Adrenal gland (tissue), 9 donors: ENCODE measurements at regions not wholly inside any gene's neighbourhood (a gene's known extent, or its start where the extent isn't known, plus 50 kb on each side); places are given as distances from the start of the nearest gene placed in this dataset.

Experiments used
- DNase-seq, 7 donors: peaks; one replicate each; pipeline ENCODE4 v3.0.0-alpha.2; 2019 to 2020
- H3K27ac ChIP-seq, 5 donors: fragments of 200-600 bp; sonication (generic) in 4 of 5; 1 replicate in 3 of 5; 2 replicates in 2 of 5; pipeline versions ENCODE4 v1.5.1 to v1.8.0; 2016 to 2020; ENCODE audit warnings: mild to moderate bottlenecking in 1 of 5
- H3K27me3 ChIP-seq: fragments of 200-600 bp; 2 replicates; pipeline ENCODE4 v1.8.0; 2021
- H3K36me3 ChIP-seq, 2 donors: fragments of 200-600 bp; replicated peaks in 1 of 2; 1 replicate in 1 of 2; 2 replicates in 1 of 2; pipeline versions ENCODE4 v1.5.1 to v1.8.0; 2018 to 2022
- H3K4me1 ChIP-seq, 2 donors: fragments of 200-600 bp; replicated peaks in 1 of 2; 1 replicate in 1 of 2; 2 replicates in 1 of 2; pipeline versions ENCODE4 v1.5.1 to v1.8.0; 2018 to 2021
- H3K4me3 ChIP-seq, 4 donors: fragments of 200-600 bp; sonication (generic) in 3 of 4; one replicate each; pipeline ENCODE4 v1.5.1; 2016 to 2018
- H3K9me3 ChIP-seq, 3 donors: fragments of 200-600 bp; sonication (generic) in 1 of 3; replicated peaks in 1 of 3; 1 replicate in 2 of 3; 2 replicates in 1 of 3; pipeline versions ENCODE4 v1.5.1 to v1.8.0; 2016 to 2021
- POLR2A ChIP-seq, 2 donors: fragments of 450-650 bp; IDR thresholded peaks; one replicate each; pipeline ENCODE4 v1.6.1; 2017; ENCODE audit warnings: antibody characterized with exemption in 2 of 2, mild to moderate bottlenecking in 2 of 2, moderate library complexity in 1 of 2
- WGBS, 4 donors: extraction: QIAGEN DNeasy Blood & Tissue Kit in 2 of 4; methylation state at CpG; one replicate each; pipeline versions ENCODE4 v1.1.5 to v1.1.7; 2013 to 2017; 5-methylcytosine and 5-hydroxymethylcytosine counted together
- intact Hi-C, 2 donors: fragments of 100-400 bp; cut with DNase I; formaldehyde crosslinking; loops; one replicate each; pipeline versions ENCODE4 v1.14.1 to v1.15.0; 2022 to 2023
- TF ChIP-seq, protein P1 (sequence below), 6 experiments: fragments of 450-650 bp in 4 of 6; fragments of 200-600 bp in 2 of 6; sonication (generic) in 1 of 6; IDR thresholded peaks; 1 replicate in 5 of 6; 2 replicates in 1 of 6; pipeline versions ENCODE4 v1.5.1 to v1.8.0; 2016 to 2021; ENCODE audit warnings: antibody characterized with exemption in 6 of 6, mild to moderate bottlenecking in 2 of 6, moderate library complexity in 1 of 6
- donor health status: healthy with polysubstance abuse.
- donor health status: Bipolar disorder and iron deficiency.
- donor health status: DM: yes; HTN: yes; CAD: no.
- donor health status: DM: no; HTN: no; CAD: no.
- donor health status: DM: no; HTN: no; CAD: no.

DNA sequence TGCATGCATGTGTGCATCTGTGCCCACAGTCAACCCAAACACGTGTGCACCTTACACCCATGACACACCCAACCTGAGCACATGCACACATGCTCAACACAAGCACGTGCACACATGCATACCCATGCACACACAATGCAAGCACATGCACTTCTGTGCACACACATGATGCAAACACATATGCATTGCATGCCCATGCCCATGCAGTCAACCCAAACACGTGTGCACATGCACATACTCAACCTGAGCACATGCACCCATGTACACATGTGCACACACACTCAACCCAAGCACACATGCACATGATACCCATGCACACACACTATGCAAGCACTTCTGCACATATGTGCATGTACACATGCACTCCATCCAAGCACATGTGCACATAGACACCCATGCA, 84.5 kb upstream of the FAM20C start:
- no peaks in the 10 kb centered on the region for H3K4me1 ChIP-seq
- TF ChIP-seq, protein P1, sequence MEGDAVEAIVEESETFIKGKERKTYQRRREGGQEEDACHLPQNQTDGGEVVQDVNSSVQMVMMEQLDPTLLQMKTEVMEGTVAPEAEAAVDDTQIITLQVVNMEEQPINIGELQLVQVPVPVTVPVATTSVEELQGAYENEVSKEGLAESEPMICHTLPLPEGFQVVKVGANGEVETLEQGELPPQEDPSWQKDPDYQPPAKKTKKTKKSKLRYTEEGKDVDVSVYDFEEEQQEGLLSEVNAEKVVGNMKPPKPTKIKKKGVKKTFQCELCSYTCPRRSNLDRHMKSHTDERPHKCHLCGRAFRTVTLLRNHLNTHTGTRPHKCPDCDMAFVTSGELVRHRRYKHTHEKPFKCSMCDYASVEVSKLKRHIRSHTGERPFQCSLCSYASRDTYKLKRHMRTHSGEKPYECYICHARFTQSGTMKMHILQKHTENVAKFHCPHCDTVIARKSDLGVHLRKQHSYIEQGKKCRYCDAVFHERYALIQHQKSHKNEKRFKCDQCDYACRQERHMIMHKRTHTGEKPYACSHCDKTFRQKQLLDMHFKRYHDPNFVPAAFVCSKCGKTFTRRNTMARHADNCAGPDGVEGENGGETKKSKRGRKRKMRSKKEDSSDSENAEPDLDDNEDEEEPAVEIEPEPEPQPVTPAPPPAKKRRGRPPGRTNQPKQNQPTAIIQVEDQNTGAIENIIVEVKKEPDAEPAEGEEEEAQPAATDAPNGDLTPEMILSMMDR (IDR thresholded peaks at IDR 0.05), result no peak
- no peak for TF ChIP-seq POLR2A (IDR thresholded peaks at IDR 0.05)
- no peaks in the 10 kb centered on the region for H3K27me3 ChIP-seq
- intact Hi-C loops, result no loop called here
- H3K27ac ChIP-seq, result no peak overlapping the region
- no peak for DNase-seq
- no peak overlapping the region for H3K4me3 ChIP-seq
- 78 to 89% (median 84%) methylated on average over 3 of the region's 3 CpGs for WGBS, 4 donors
- H3K36me3 ChIP-seq, result no peaks in the 10 kb centered on the region
- peaks cover 0 to 6% (median 0%) of the 10 kb centered on the region in 3 donors for H3K9me3 ChIP-seq

DNA sequence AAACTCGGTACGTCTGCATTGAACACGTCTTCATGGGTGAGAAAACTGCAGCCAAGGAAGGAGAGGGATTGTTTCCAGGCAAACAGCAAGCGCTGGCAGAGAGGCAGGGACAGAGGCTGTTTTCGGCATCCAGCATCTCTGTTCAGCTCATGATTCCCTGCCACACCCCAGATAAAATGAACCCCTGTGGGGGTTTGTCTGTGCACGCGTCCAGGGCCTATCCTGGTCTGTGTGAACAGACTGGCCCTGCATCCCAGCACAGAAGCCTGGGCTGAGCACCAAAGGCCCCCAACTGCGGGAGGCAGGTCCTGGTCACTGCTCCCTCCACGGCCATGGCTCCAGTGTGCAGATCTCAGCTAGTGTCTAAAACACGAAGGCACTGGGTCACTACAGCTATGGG, 83.3 kb upstream of the FAM20C start:
- Histone ChIP-seq H3K27me3 (no peaks in the 10 kb centered on the region), H3K9me3 (peaks cover 0 to 6% (median 0%) of the 10 kb centered on the region in 3 donors), H3K27ac (no peak overlapping the region), H3K4me3 (no peak overlapping the region), H3K36me3 (no peaks in the 10 kb centered on the region), H3K4me1 (no peaks in the 10 kb centered on the region)
- intact Hi-C loops, result no loop called here
- WGBS, 4 donors, result 71 to 83% (median 80%) methylated on average over 10 of the region's 10 CpGs
- no peak for DNase-seq
- no peak for TF ChIP-seq POLR2A (IDR thresholded peaks at IDR 0.05)
- TF ChIP-seq, protein P1 (IDR thresholded peaks at IDR 0.05), result no peak

DNA sequence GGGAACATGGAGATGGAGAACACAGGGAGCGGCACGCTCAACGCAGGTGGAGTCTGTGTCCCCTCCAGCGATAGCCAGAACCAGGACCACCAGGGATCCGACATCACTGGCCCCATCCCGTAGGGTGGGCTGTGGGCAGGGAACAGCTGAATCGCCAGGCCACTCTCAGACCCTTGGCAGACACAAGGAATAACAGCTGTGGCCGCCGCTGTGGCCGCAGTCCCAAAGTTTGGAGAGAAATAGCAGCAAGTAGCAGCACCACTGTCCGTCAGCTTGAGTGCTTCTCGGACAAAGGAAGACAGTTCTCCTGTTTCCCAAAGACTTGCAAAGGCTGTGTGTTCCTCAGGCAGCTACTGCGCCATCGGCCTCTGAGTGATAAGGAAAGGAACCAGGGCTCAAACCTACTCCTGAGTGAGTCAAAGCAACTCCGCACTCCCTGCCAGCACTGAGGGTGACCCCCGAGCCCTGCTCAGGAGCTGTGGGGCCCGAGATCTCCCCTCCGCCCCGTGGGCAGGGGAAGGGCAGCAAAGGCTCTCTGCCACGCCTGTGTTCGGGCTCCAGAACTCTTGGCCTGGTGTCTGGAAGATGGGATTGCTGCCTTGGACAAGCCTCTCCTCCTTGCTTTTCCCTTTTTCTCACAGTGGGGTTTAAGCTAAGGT, 82.3 kb upstream of the FAM20C start:
- Histone ChIP-seq H3K4me3 (no peak overlapping the region), H3K9me3 (peaks cover 0 to 6% (median 0%) of the 10 kb centered on the region in 3 donors), H3K4me1 (peaks cover 0 to 8% of the 10 kb centered on the region in 2 donors), H3K36me3 (no peaks in the 10 kb centered on the region), H3K27me3 (no peaks in the 10 kb centered on the region), H3K27ac (no peak overlapping the region)
- 86 to 93% (median 91%) methylated on average over 10 to 21 of the region's 21 CpGs for WGBS, 4 donors
- intact Hi-C loops, result no loop called here
- DNase-seq, result no peak
- TF ChIP-seq, protein P1 (IDR thresholded peaks at IDR 0.05), result no peak
- no peak for TF ChIP-seq POLR2A (IDR thresholded peaks at IDR 0.05)

DNA sequence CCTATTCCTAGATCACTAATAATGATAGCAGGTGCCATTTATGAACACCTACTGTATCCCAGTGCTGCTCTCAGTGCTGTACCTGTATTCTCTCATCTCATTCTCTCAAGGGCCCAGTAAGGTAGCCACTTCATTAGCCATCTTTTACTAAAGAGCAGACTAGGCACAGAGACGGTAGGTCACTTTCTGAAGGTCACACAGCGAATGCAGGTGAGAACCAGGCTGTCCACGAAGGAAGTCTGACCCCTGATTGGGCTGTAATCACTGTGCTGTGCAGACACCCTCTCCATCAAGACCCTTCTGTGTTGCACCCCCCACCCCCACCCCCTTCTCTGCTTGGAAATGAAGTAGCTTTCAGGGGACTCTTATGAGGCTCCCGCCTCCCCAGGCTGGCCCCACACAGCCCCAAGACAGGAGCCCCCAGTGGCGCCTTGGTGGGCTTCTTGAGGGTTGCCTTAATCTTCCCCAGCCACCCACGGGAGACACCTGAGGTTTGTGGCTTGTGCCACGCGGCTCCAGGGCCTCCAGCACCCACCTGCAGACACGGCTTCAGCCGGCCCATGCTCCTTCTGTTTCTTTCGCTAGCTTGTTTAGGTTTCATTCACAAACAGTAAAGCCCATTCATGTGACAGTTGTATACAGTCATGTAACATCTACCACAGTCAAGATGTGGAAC, 81.7 kb upstream of the FAM20C start:
- no peak for TF ChIP-seq POLR2A (IDR thresholded peaks at IDR 0.05)
- TF ChIP-seq, protein P1 (IDR thresholded peaks at IDR 0.05), result no peak

More for the DNA sequence above, 81.7 kb upstream of the FAM20C start:
- H3K4me3 ChIP-seq, result no peak overlapping the region
- no peak overlapping the region for H3K27ac ChIP-seq
- peaks cover 6 to 15% of the 10 kb centered on the region in 2 donors for H3K4me1 ChIP-seq
- intact Hi-C loops, result no loop called here
- no peak for DNase-seq
- H3K9me3 ChIP-seq, result peaks cover 0 to 6% (median 0%) of the 10 kb centered on the region in 3 donors
- H3K36me3 ChIP-seq, result no peaks in the 10 kb centered on the region
- no peaks in the 10 kb centered on the region for H3K27me3 ChIP-seq
- 78 to 95% (median 83%) methylated on average over 8 to 11 of the region's 11 CpGs for WGBS, 4 donors
